ENCODE measurements at regions not wholly inside any gene's neighbourhood (a gene's known extent, or its start where the extent isn't known, plus 50 kb on each side); places are given as distances from the start of the nearest gene placed in this dataset.
A peak's percentile ranks its signal among the peaks of the same experiment; 100 is the strongest.

DNA sequence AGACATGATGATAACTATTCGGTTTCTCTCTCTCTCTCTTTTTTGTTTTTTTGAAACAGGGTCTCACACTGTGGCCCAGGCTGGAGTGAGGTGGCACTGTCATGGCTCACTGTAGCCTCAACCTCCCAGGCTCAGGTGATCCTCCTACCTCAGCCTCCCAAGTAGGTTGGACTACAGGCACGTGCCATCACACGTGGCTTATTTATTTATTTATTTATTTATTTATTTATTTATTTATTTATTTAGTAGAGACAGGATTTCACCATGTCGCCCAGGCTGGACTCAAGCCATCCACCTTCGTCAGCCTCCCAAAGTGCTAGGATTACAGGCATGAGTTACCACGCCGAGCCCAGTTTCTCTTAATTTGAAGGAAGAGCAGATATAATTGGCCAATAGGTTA, 427.9 kb upstream of the JAG1 start:
- no peak for DNase-seq

DNA sequence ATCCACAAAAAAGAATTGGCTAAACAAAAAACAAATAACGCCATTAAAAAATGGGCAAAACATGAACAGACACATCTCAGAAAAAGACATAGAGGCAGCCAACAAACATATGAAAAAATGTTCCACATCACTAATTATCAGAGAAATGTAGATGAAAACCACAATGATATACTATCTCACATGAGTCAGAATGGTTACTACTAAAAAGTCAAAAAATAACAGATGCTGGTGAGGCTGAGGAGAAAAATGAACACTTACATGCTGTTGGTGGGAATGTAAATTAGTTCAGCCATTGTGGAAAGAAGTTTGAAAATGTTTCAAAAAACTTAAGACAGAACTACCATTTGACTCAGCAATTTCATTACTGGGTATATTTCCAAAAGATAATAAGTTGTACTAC, 430.1 kb upstream of the JAG1 start:
- no peak for DNase-seq

DNA sequence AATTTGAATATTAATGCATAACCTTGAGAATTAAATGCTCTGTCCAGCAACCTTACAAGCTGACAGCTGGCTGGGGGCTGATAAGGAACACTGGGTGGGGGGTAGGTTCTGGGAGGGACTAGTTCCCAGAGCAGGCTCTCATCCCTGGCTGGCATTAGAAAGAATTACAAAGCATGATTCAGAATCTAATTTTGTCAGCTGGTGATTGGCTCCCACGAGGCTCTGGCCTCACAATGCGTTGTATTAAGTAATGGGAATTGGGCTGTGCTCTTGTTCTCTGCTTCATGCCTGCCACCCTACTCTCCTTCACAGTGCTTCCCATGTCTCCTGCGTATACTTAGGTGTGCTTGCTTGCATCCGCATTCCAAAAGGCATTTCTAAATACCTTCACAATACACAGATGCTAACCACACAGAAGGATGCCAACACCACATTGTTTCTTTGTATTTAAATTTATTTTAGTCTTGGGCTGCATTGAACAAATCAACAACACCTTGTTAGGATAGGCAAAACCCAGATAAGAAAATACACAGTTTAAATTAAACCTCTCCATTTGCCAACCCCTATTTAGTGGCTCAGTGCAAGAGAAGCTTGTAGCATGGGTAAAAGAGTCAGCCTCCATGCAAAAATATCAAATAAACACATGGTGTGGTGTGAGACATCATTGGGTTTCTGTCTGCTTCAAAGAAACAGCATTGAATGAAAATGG, 434.5 kb upstream of the JAG1 start:
- no peak for DNase-seq

DNA sequence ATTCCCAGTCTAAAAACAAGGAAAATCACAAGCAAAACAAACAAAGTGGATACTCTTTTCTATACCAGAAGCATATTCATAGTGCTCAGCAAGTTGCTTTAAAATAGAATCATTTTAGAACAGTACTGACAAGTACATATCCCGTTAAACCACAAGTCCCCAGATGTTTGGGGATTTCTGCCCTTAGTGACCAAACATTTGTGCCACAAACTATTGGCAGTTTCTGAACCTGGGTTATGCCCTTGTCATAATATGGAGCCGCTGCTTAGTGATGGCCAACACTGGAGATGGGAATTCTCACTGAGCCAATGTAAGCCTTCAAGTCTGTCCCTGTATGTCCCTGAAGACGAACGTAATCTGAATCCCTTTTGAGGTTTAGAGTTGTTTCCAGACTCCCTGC, 436.7 kb upstream of the JAG1 start:
- no peak for DNase-seq

DNA sequence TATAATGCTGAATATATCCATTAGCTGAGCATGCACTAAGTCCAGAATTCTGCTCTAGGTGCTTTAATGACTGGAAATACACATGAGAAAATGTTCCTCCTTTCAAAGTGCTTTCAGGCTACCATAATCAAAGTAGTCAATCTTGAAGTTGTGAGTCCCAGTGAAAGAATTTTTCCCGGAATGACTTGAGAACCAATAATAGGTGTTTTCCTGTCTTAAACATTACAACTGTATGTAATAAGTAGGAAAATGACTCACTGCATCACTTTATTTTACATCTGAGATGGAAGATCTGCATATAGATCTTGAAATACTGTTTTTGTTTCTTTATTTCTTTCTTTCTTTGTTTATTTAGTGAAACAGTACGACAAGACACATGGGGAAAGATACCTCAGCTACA, 437.4 kb upstream of the JAG1 start:
- no peak for DNase-seq

DNA sequence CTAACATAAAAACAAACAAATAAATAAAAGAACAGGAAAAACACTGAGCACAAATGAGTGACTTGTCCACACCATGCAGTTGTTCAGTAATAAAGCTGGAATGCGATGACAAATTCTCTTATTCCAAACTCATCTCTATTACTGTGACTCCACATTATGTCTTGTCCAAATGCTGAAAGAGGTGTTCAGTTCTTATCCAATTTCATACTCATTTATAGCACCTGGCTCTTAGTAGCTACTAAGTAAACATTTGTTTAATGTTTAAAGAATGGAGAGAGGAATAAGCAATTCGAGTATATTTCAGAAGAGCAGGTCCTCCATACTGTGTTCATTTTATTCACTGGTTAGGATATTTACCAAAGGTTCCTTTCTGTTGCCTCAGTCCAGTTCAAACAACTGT, 439.0 kb upstream of the JAG1 start:
- DNase-seq = no peak

DNA sequence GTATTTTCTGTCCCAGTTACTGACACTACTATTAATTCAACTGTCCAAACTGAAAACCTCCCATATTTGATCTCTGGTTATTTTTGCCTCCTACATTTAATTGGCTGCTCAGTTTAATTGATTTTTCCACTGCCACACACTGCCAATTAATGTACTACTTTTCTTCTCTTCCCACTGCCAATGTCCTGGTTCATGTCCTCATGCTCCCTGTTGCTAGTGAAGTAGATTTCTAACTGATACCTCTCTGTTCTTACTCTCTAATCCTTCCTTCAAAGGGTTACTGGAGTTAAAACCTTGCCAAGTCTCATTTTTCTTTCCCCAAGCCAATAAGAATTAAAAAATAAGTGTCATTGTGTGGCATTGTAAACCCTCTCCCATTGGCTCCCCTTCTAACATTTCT, 440.6 kb upstream of the JAG1 start:
- no peak for DNase-seq

DNA sequence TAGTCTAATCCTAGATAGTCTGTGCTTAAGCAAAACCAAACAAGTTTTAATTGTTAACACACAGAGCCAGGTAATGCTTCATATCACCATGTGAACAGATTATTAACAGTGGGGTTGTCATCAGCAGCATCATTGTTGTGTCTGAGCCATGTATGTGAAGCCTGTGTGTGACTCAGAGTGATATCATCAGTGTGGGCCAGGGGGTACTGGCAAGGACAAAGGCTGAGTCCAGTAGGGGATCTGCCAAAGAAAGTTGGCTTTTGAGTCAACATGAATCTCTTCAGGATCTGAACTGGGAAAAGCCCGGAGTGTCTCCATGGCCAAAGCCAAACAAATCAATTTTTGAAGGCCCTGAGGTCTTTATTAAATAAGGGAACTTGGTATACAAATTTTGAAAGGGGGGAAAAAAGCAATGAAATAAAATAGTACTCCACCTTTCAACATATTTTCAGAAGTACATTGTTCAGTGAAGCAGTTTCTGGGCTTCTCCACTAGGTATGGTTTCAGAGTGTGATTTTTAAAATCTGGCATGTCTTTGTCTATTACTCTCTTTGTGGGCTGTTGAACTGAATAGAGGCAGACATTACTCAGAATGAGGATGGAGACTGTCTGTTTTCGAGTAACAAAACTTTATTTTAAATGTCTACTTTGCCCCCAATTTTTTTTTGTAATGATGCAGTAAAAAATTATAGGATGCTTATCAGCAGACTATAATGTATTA, 444.2 kb upstream of the JAG1 start:
- DNase-seq = peak; percentile 10

DNA sequence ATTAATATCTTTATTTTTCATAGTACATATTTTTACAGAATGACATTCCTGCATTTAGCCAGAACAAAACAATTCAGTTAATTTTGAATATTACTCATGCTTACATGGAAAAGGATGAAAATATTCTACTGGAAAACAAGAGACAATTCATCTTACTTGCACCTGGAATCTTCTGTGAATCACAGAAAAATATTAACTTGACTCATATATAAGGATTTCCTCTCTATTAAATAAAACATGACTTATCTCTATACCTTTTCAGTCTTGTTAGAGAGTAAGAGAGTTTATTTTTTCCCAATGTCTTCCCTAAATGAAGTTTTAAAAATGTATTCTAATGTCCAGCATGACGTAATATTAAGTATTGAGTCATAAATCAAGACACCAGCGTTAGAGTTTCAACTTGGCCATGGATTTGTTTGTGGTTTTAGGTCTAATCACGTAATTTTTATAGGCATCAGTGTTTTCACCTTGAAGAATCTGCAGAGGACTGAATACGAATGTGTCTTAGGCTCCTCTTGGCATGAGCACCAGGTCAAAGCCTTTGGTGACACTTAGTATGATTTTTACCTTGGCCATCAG, 445.1 kb upstream of the JAG1 start:
- DNase-seq = no peak

DNA sequence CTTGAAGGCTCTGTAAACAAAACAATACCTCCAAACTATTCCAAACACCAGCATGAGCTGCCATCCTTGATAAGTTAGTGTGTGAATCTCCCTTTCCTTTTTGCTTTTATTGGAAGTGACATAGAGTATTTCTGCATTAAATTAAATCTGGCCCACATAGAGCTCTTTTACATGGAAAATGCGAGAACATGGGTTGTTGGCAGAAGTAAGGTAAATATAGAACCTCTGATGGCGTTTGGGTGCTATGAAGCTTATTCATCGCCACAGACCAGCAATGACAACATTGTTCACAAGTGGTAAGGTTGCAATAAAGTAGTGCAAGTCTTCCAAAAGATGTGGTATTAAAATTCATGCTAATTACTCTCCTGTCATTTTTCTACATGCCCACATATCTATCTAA, 445.8 kb upstream of the JAG1 start:
- no peak for DNase-seq

DNA sequence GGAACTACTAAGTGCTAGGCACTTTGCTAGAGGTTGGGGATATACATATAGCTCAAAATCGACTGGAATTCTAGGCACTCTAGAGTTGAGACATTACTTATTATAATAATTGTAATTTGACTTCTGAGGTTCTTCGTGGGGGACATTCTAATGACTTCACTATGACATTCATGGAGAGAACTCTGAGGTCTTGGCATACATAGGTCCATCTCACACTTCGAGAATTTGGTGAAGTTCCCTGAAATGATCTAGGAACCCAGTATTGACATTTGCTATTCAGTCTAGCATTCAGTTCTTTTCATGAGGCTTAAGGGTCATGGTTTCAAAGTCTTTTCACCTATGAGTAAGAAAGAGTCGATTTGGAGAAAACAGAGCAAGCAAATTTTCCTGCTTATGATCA, 446.6 kb upstream of the JAG1 start:
- no peak for DNase-seq

DNA sequence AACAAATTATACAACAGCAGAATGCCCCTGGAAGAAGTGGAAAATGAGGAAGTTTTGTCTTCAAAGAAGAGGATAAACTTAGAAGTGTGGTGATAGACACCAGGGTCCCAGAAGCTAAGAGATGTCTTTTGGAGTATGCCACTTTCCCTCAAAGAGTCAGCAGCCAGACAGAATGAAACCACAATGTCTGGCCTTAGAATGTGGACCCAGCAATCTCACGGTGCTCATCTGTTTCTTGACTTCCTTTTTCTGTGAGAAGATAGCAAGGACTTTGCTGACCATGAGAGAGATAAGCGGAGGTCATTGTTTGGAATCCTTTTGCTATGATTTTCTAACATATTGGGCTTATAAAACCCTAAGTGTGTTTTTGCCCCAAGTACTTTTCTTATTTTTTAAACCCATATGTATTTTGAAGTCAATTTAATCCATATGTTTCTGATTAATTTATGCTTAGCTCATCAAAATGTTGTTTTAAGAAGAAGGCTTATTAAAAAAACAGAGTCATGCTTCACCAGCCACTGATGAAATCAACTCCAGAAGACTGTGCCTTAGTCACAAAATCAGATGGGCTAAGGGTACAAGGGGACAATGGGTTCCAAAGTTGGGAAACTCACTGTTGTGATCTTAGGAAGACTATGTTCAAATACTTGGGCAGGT, 451.2 kb upstream of the JAG1 start:
- no peak for DNase-seq

DNA sequence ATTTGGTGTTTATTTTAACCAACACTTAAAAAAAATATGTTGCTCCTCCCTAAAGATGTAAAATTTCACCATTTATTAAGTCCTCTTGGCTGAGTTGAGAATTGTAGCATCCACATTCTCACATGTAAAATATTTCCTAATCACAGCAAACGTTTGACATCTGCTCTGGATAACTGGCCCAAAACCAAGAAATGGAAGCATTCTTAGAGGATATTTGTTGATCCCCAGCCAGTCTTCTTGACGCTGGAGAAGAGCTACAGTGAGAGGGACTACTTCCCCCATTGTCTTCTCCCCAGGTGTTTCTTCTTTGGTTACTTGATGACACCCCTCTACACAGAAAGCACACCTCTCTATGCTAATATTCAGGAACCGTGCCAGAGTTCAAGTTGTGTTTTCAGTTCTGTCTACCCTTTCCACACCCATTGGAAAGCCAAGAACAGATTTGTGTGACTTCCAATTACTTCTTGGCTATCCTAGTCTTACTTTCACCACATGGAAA, 454.5 kb upstream of the JAG1 start:
- DNase-seq = no peak

DNA sequence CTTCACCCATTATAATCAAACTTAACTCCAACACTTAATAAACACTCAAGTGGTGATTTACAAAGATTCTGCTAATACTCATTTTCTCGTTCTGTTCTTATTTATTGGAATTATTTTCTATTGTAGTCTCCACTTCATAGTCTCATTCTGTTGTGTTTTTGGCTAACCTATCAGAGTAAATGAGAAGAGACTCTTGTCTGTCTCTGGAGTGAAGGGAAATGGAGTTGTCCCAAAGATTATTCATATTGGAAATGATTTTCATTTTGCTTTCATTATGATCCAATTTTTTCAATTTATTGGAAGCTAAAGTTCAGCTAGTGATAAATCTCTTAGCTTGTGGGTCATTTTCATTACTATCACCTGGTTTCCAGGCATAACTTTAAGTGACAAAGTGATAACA, 454.9 kb upstream of the JAG1 start:
- DNase-seq = no peak

DNA sequence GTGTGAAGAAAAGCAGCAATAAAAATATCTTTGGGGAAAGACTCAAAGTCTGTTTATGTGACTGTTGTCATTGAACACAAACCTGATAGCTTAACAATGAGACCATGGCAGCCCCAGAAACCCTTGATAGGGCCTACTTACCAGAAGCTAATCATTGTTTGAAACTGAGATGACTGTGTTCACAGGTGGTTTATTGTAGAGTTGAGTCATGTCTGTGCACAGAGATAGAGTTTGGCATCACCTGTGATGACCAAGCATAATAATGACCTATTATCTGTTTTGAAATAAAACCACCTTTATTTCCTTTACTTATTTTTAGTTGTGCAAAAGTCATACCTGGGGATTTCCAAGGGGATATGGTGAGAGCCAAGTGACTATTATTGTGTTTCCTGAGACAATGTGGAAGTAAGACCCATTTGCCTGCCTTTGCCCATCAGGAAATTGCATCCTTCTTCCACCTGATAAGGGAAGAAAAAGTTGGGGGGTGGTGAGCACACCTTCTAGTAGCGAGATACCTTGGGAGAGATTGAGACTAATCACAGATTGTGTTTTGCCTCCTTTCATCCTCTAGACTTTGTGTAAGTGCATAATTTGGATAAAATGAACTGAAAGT, 456.9 kb upstream of the JAG1 start:
- no peak for DNase-seq

DNA sequence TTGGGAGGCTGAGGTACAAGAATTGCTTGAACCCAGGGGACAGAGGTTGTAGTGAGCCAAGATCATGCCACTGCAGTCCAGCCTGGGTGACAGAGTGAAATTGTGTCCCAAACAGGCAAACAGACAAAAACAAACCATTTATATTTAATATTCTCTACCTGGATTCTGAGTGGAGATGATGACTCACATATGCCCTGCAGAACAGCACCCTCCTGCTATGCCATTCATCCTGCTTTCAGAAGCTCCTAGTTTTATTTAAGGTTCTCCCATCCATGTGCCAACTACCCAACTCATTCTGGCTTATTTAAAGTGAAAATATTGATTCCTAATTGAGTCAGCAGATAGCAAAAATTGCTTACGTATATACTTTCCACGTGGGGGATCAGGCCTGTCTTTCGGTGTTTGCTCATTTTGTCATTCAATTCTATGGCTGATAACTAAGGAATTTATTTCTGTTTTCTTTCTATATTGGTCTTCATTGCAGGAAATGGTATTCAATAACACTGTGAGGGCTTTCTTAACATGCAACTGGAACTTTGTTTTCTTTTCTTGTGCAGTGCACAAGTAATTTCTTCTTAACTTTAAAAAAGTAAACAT, 459.1 kb upstream of the JAG1 start:
- DNase-seq = no peak

DNA sequence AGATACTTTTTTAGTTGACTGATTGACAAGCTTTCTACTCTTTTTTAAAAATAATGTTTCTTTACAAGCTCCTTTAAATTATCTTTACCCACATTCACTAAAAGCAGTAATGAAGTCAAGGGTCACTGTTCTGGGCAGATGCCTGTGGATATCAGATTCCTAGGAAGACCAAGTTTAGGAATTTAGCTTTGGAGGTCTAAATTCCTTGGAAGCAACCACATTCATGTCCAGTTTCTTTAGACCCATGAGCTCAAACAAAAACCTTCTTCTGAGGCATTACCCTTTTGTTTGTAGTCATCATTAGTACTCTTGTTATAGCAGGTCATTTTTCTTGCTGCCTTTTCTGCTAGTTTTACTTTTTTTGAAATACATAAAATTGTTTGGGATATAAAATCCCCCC, 462.9 kb upstream of the JAG1 start:
- DNase-seq = no peak

DNA sequence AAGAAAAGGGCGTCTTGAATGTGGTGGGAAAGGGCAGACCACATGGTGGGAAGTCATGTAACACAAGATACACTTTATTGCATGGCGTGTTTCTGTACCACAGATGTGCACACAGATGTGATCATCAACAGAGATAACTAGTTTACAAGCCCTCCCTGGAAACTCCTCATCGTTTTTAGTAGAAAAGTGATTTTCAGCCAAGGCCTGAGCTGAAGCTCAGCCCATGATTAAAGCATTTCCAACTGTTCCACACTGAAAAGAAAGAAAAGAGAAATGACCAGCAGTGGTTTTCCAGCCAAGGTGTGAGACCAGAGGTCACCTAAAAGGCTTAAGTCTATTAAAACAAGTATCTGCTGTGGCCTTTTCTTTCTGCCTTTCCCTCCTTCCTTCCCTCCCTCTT, 463.9 kb upstream of the JAG1 start:
- no peak for DNase-seq

DNA sequence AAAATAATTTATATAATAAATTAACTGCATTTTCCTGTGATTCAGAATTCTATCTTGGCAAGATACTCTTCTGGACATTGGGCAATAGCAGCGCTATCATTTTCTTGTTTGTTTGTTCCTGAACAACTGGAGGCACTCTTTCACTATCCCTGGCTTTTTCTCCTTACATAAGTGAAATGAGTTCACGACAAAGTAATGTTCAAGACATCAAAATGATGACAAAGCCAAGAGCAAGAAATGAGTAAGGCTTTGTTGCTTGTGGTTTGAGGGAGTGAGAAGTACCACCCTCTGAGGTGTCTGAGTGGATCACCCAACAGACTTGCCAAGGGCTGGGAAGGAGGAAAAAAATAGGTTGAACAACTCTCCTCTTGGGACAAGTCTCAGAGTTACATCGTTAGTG, 466.6 kb upstream of the JAG1 start:
- DNase-seq = peak; percentile 78

DNA sequence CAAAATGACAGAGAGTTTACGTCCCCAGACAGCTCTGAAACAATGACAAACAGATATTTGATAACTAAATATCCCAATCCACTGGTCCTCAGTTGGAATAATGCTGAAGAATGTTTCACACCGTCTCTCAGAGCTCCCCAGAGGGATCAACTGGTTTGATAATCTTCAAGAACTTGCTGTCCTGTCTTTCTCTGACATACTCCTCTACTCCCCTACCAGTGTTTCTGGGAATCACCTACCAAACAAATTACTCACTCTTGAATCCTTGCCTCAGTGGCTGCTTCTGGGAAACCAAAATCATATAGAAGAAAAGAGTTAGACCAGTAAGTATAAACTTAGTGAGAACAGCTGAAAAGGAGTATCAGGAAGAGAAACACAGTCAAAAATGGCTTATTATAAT, 469.7 kb upstream of the JAG1 start:
- no peak for DNase-seq

DNA sequence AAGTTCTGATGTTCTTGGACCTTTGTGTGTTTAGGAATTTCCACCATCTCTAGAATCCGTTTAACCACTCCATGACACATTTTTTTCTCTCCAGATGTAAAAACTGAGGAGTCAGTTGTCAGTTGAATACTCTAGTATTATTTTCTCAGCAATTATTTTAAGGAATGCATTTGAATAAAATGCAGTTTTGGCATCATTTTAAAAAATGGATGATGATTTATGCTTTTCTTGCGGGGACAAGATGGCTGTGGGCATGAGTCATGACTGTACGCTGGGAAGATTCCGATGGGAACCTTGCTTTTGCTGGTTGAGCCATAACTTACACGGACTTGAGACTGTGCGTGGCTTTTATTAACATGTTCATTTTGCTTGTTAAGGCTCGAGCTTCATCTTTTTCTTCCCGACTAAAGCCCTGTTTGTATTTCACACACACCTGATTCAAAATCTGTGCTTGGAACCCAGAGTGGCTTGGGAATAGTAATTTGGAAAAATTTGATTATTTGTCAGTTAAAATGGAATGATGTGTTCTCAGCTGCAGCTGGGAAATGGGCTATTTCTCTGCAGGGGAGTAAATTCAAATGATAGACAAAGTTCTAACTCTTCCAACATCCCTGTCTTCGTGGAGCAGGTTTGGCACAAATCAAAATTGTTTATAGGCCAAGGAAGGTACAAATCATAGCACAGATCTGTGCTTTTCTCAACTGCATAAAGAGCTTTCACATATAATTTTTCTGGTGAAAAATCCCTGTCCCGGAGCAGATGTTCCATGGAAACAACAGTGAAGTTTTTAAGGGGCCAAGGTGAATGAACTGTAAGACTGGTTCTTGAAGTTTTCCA, 470.5 kb upstream of the JAG1 start:
- no peak for DNase-seq

DNA sequence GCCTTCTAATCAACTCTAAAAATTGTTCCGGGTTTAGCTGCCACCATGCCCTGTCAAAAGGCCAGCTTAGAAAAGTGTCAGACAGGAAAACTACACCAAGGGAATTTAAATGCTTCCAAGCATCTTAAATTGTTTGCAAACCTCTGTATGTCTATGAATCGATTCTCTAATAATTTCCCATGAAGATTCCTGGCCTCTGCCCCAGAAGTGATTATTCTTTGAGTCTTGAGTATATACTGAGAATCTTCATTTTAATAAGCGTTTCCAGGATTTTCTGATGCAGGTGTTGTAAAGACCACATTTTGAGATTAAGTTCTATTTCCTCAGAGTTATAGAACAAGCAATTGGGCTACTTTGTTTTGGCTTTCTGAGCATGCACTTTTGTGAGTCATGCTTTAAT, 471.8 kb upstream of the JAG1 start:
- DNase-seq = no peak

All from NCI-H226 (cell line).